H1 (cell line): ENCODE measurements at regions not wholly inside any gene's neighbourhood (a gene's known extent, or its start where the extent isn't known, plus 50 kb on each side); places are given as distances from the start of the nearest gene placed in this dataset.

Source experiments
- CTCF ChIA-PET: fragments of 300-600 bp; sonication (Branson Sonifier 250); formaldehyde crosslinking; loops from one replicate; lab custom pipeline; 2021; ENCODE audit not compliant: partially characterized antibody; lab: Charles Lee
- POLR2A ChIA-PET: fragments of 300-600 bp; sonication (Branson Sonifier 250); formaldehyde crosslinking; loops from one replicate; lab custom pipeline; 2021; ENCODE audit warnings: inconsistent platforms; ENCODE audit not compliant: partially characterized antibody; lab: Charles Lee
- DNase-seq, 2 experiments: peaks; one replicate each; pipeline versions ENCODE4 v3.0.0 to v3.0.0-alpha.2; 2010 to 2022; ENCODE audit warnings: low spot score in 2 of 2, low read depth in 1 of 2, mixed read lengths in 1 of 2
- FAIRE-seq: peaks from 2 replicates; lab custom pipeline; 2011; peaks lifted over from hg19 to GRCh38; lab: Jason Lieb, UNC
- H2AFZ ChIP-seq: 2 replicates; pipeline ENCODE4 v1.8.1; 2012; ENCODE audit warnings: low read length, inconsistent platforms
- H2AK5ac ChIP-seq: 2 replicates; pipeline ENCODE4 v1.6.1; 2013; ENCODE audit warnings: low read depth, low read length
- H2BK120ac ChIP-seq: replicated peaks from 2 replicates; pipeline ENCODE3; 2013; ENCODE audit warnings: low read depth, low read length, inconsistent platforms
- H2BK12ac ChIP-seq: 2 replicates; pipeline ENCODE4 v1.6.1; 2013; ENCODE audit warnings: low read depth, low read length
- H2BK15ac ChIP-seq: 2 replicates; pipeline ENCODE4 v1.6.1; 2013; ENCODE audit warnings: low read length
- H2BK20ac ChIP-seq: 2 replicates; pipeline ENCODE4 v1.6.1; 2013; ENCODE audit warnings: low read length
- H2BK5ac ChIP-seq: 2 replicates; pipeline ENCODE4 v1.6.1; 2013; ENCODE audit warnings: low read depth, low read length
- H3K14ac ChIP-seq: 2 replicates; pipeline ENCODE4 v1.6.1; 2013; ENCODE audit warnings: inconsistent platforms; ENCODE audit not compliant: insufficient read length
- H3K18ac ChIP-seq: 2 replicates; pipeline ENCODE4 v1.6.1; 2013; ENCODE audit warnings: low read length; ENCODE audit errors: extremely low read depth
- H3K23ac ChIP-seq: 2 replicates; pipeline ENCODE4 v1.6.1; 2013; ENCODE audit warnings: inconsistent platforms; ENCODE audit not compliant: insufficient read length
- H3K23me2 ChIP-seq: 2 replicates; pipeline ENCODE4 v1.6.1; 2013; ENCODE audit warnings: low read depth, low read length
- H3K27ac ChIP-seq: 2 replicates; pipeline ENCODE4 v1.6.1; 2011; ENCODE audit warnings: low read depth, low read length, inconsistent platforms
- H3K27me3 ChIP-seq, 4 experiments: replicated peaks in 1 of 4; 1 replicate in 1 of 4; 2 replicates in 3 of 4; pipeline versions ENCODE4 v1.6.1 to v1.8.1; 2011 to 2013; ENCODE audit warnings: low read length in 3 of 4, mild to moderate bottlenecking in 3 of 4, inconsistent platforms in 2 of 4, mixed read lengths in 2 of 4, moderate library complexity in 1 of 4; ENCODE audit not compliant: control insufficient read depth in 3 of 4, insufficient read depth in 3 of 4; ENCODE audit errors: extremely low read depth in 1 of 4
- H3K36me3 ChIP-seq, 4 experiments: 2 replicates each; pipeline versions ENCODE4 v1.6.1 to v1.8.1; 2011 to 2013; ENCODE audit warnings: mild to moderate bottlenecking in 4 of 4, low read length in 3 of 4, moderate library complexity in 2 of 4, control low read depth in 1 of 4, inconsistent platforms in 1 of 4; ENCODE audit not compliant: insufficient read depth in 4 of 4, control insufficient read depth in 2 of 4
- H3K4ac ChIP-seq: replicated peaks from 2 replicates; pipeline ENCODE3; 2013; ENCODE audit warnings: low read length, low read depth, mixed read lengths, inconsistent platforms; ENCODE audit not compliant: insufficient read length
- H3K4me1 ChIP-seq, 4 experiments: replicated peaks in 1 of 4; 1 replicate in 1 of 4; 2 replicates in 3 of 4; pipeline versions ENCODE4 v1.6.1 to v1.8.1; 2011 to 2013; ENCODE audit warnings: low read length in 3 of 4, inconsistent platforms in 2 of 4, mixed read lengths in 1 of 4; ENCODE audit not compliant: insufficient read depth in 4 of 4, control insufficient read depth in 3 of 4
- H3K4me2 ChIP-seq, 2 experiments: 2 replicates each; pipeline versions ENCODE4 v1.6.1 to v1.8.1; 2011 to 2013; ENCODE audit warnings: low read depth in 2 of 2, low read length in 2 of 2, control low read depth in 1 of 2, inconsistent platforms in 1 of 2, mild to moderate bottlenecking in 1 of 2; ENCODE audit not compliant: insufficient read depth in 1 of 2
- H3K4me3 ChIP-seq, 4 experiments: fragments of 200-600, 300-600 bp in 1 of 4; sonication (generic), shearing (Covaris generic), sonication (Bioruptor Twin) in 1 of 4; 2 replicates each; pipeline versions ENCODE4 v1.5.1 to v1.8.1; 2011 to 2016; ENCODE audit warnings: low read length in 4 of 4, low read depth in 3 of 4, control low read depth in 2 of 4, inconsistent platforms in 2 of 4, mild to moderate bottlenecking in 2 of 4, mixed read lengths in 1 of 4, moderate library complexity in 1 of 4; ENCODE audit not compliant: insufficient read depth in 2 of 4; ENCODE audit errors: extremely low read depth in 1 of 4
- H3K56ac ChIP-seq: replicated peaks from 2 replicates; pipeline ENCODE3; 2013; ENCODE audit warnings: low read depth, mild to moderate bottlenecking, mixed read lengths, low read length, inconsistent platforms; ENCODE audit not compliant: insufficient read length
- H3K79me1 ChIP-seq: 2 replicates; pipeline ENCODE4 v1.6.1; 2013; ENCODE audit warnings: low read depth, low read length, control low read depth
- H3K79me2 ChIP-seq, 2 experiments: 2 replicates each; pipeline versions ENCODE4 v1.6.1 to v1.8.1; 2012 to 2013; ENCODE audit warnings: low read length in 2 of 2, mild to moderate bottlenecking in 2 of 2, inconsistent platforms in 1 of 2; ENCODE audit not compliant: insufficient read depth in 2 of 2, control insufficient read depth in 1 of 2
- H3K9ac ChIP-seq, 4 experiments: replicated peaks in 1 of 4; 1 replicate in 1 of 4; 2 replicates in 3 of 4; pipeline versions ENCODE4 v1.6.1 to v1.8.1; 2011 to 2013; ENCODE audit warnings: low read depth in 3 of 4, low read length in 3 of 4, control low read depth in 2 of 4, mild to moderate bottlenecking in 2 of 4, moderate library complexity in 2 of 4, inconsistent platforms in 1 of 4; ENCODE audit errors: extremely low read depth in 1 of 4
- H3K9me3 ChIP-seq, 2 experiments: 2 replicates each; pipeline versions ENCODE4 v1.6.1 to v1.8.1; 2012 to 2013; ENCODE audit warnings: mild to moderate bottlenecking in 2 of 2, moderate library complexity in 2 of 2, control low read depth in 1 of 2, inconsistent platforms in 1 of 2, low read depth in 1 of 2, low read length in 1 of 2, mixed read lengths in 1 of 2; ENCODE audit not compliant: insufficient read depth in 2 of 2
- H4K20me1 ChIP-seq, 2 experiments: replicated peaks in 1 of 2; 2 replicates each; pipeline versions ENCODE3 to v1.8.1; 2011 to 2013; ENCODE audit warnings: inconsistent platforms in 2 of 2, low read length in 2 of 2, mild to moderate bottlenecking in 1 of 2; ENCODE audit not compliant: insufficient read depth in 2 of 2, control insufficient read depth in 1 of 2
- H4K5ac ChIP-seq: 2 replicates; pipeline ENCODE4 v1.6.1; 2013; ENCODE audit warnings: low read length, low read depth, mixed read lengths, inconsistent platforms; ENCODE audit not compliant: insufficient read length
- H4K8ac ChIP-seq: 2 replicates; pipeline ENCODE4 v1.8.0; 2013; ENCODE audit warnings: mild to moderate bottlenecking, moderate library complexity, low read length, inconsistent platforms; ENCODE audit not compliant: insufficient read depth; ENCODE audit errors: extremely low read depth
- H4K91ac ChIP-seq: replicated peaks from 2 replicates; pipeline ENCODE3; 2013; ENCODE audit warnings: low read length, mixed read lengths, inconsistent platforms; ENCODE audit not compliant: insufficient read length
- ASH2L ChIP-seq: fragments of 200-600, 300-600 bp; sonication (generic); IDR thresholded peaks from one replicate; pipeline ENCODE4 v1.7.1; 2017; ENCODE audit warnings: low read length
- BACH1 ChIP-seq: IDR thresholded peaks from 2 replicates; pipeline ENCODE4 v1.6.1; 2012; ENCODE audit warnings: low read length, improper control_type of control experiment
- BRCA1 ChIP-seq: IDR thresholded peaks from 2 replicates; pipeline ENCODE4 v1.6.1; 2012; ENCODE audit warnings: low read depth, low read length, improper control_type of control experiment
- EP300 ChIP-seq, 2 experiments: IDR thresholded peaks; 1 replicate in 1 of 2; 2 replicates in 1 of 2; pipeline ENCODE4 v1.6.1; 2011 to 2012; ENCODE audit warnings: low read depth in 2 of 2, low read length in 2 of 2, mild to moderate bottlenecking in 2 of 2, borderline replicate concordance in 1 of 2, inconsistent platforms in 1 of 2, moderate library complexity in 1 of 2
- HDAC2 ChIP-seq, 2 experiments: fragments of 300-600 bp in 1 of 2; sonication (generic) in 1 of 2; IDR thresholded peaks; 2 replicates each; pipeline ENCODE4 v1.6.1; 2011 to 2012; ENCODE audit warnings: low read depth in 2 of 2, low read length in 2 of 2, mild to moderate bottlenecking in 2 of 2, moderate library complexity in 2 of 2, borderline replicate concordance in 1 of 2, inconsistent platforms in 1 of 2
- NANOG ChIP-seq: IDR thresholded peaks from 2 replicates; pipeline ENCODE4 v1.6.1; 2011; ENCODE audit warnings: low read length, low read depth, mild to moderate bottlenecking, inconsistent platforms; ENCODE audit not compliant: insufficient read depth, poor library complexity, severe bottlenecking
- SIN3A ChIP-seq, 2 experiments: IDR thresholded peaks in 1 of 2; conservative IDR thresholded peaks in 1 of 2; 2 replicates each; pipeline ENCODE4 v1.6.1; 2011 to 2012; ENCODE audit warnings: low read length in 2 of 2, improper control_type of control experiment in 1 of 2, low read depth in 1 of 2, mild to moderate bottlenecking in 1 of 2
- SP1 ChIP-seq: IDR thresholded peaks from 2 replicates; pipeline ENCODE4 v1.6.1; 2011; ENCODE audit warnings: low read depth, low read length
- TEAD4 ChIP-seq: IDR thresholded peaks from 2 replicates; pipeline ENCODE4 v1.6.1; 2012; ENCODE audit warnings: low read depth, low read length, inconsistent platforms, mixed read lengths
- TF ChIP-seq, protein P1 (sequence below): IDR thresholded peaks from 2 replicates; pipeline ENCODE4 v1.6.1; 2012; ENCODE audit warnings: inconsistent platforms

DNA sequence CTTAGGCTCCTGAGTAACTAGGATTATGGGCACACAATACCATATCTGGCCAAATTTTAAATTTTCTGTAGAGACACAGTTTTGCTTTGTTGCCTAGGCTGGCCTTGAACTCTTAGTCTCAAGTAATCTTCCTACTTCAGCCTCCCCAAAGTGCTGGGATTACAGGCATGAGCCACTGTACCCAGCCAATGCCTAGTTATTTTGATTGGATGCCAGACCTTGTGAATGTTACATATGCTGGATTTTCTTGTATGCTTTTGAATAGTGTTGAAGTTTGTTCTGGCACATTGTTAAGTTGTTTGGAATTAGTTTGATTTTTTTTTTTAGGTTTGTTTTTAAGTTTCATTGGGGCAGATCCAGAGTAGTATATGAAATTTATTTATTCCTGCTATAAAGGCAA, 110.7 kb upstream of the ANO5 start:
- Histone ChIP-seq H2BK5ac (no peak overlapping the region), H3K36me3 (no peaks in the 10 kb centered on the region), H3K4me2 (no peak overlapping the region), H3K4me1 (peaks cover 0 to 3% (median 0%) of the 10 kb centered on the region in 4 experiments; a peak in 1 of 7 replicates), H2BK12ac (no peak overlapping the region), H3K18ac (no peak overlapping the region), H3K4me3 (no peak overlapping the region), H3K14ac (no peak overlapping the region), H4K5ac (no peak overlapping the region), H4K8ac (no peak overlapping the region), H3K23me2 (no peaks in the 10 kb centered on the region), H2BK120ac (no peak overlapping the region), H2AFZ (no peak overlapping the region), H3K79me1 (no peaks in the 10 kb centered on the region), H3K4ac (no peak overlapping the region), H4K91ac (no peak overlapping the region), H2BK15ac (no peak overlapping the region), H3K9ac (no peak overlapping the region), H3K27me3 (no peaks in the 10 kb centered on the region), H4K20me1 (no peaks in the 10 kb centered on the region), H3K9me3 (no peaks in the 10 kb centered on the region), H3K27ac (no peak overlapping the region), H3K56ac (no peak overlapping the region), H3K23ac (no peak overlapping the region), H2AK5ac (no peak overlapping the region), H3K79me2 (no peaks in the 10 kb centered on the region), H2BK20ac (no peak overlapping the region)
- ChIA-PET POLR2A (no interaction called here), CTCF (no interaction called here)
- no peak for FAIRE-seq
- no peak for TF ChIP-seq TEAD4
- TF ChIP-seq BRCA1, result no peak
- TF ChIP-seq SP1, result no peak
- TF ChIP-seq BACH1, result no peak
- TF ChIP-seq, protein P1, sequence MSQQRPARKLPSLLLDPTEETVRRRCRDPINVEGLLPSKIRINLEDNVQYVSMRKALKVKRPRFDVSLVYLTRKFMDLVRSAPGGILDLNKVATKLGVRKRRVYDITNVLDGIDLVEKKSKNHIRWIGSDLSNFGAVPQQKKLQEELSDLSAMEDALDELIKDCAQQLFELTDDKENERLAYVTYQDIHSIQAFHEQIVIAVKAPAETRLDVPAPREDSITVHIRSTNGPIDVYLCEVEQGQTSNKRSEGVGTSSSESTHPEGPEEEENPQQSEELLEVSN, result no peak
- no peak for TF ChIP-seq ASH2L
- TF ChIP-seq NANOG, result no peak
- no peak for TF ChIP-seq SIN3A (conservative IDR thresholded peaks at IDR 0.05 in 1 of 2, IDR thresholded peaks at IDR 0.05 in 1 of 2; ENCODE audit: low read depth in 1 of 2, low read length in 2 of 2)
- TF ChIP-seq EP300 (IDR thresholded peaks at IDR 0.05; ENCODE audit: borderline replicate concordance in 1 of 2, low read depth in 2 of 2, low read length in 2 of 2), result no peak
- TF ChIP-seq HDAC2 (IDR thresholded peaks at IDR 0.05; ENCODE audit: borderline replicate concordance in 1 of 2, low read depth in 2 of 2, low read length in 2 of 2), result no peak
- DNase-seq, result no peak
